ENCODE measurements at regions not wholly inside any gene's neighbourhood (a gene's known extent, or its start where the extent isn't known, plus 50 kb on each side); places are given as distances from the start of the nearest gene placed in this dataset.

- TF ChIP-seq CEBPZ (IDR thresholded peaks at IDR 0.05; ENCODE audit: borderline replicate concordance, low read depth, low read length) (no peak), XRCC4 (IDR thresholded peaks at IDR 0.05; ENCODE audit: extremely low read depth, insufficient read depth, insufficient read length) (no peak), ZNF23 (CRISPR knock-in tag; IDR thresholded peaks at IDR 0.05) (no peak), HSF4 (CRISPR knock-in tag; IDR thresholded peaks at IDR 0.05; ENCODE audit: borderline replicate concordance) (no peak), SMAD2 (IDR thresholded peaks at IDR 0.05; ENCODE audit: low read depth, low read length) (no peak), TFE3 (CRISPR knock-in tag; IDR thresholded peaks at IDR 0.05) (no peak), FOS (IDR thresholded peaks at IDR 0.05; ENCODE audit: extremely low read depth, insufficient read length) (no peak), NFYB (IDR thresholded peaks at IDR 0.05; ENCODE audit: extremely low read depth, insufficient read length) (no peak), ZNF449 (CRISPR knock-in tag; IDR thresholded peaks at IDR 0.05) (no peak), TCF7L2 (IDR thresholded peaks at IDR 0.05; ENCODE audit: low read depth, low read length) (no peak), ZNF57 (CRISPR knock-in tag; IDR thresholded peaks at IDR 0.05) (no peak), YBX1 (IDR thresholded peaks at IDR 0.05) (no peak)
These were observed 1046.3 kb upstream of the GBE1 start (continued) for GRCh38 chr3:82807781-82808180.
